Common myeloid progenitor, CD34-positive (primary cell): ENCODE measurements at regions not wholly inside any gene's neighbourhood (a gene's known extent, or its start where the extent isn't known, plus 50 kb on each side); places are given as distances from the start of the nearest gene placed in this dataset.

Experiments
- CTCF ChIA-PET: fragments of 350-600 bp; sonication (Branson Sonifier 250); formaldehyde crosslinking; loops from one replicate; lab custom pipeline; 2021; ENCODE audit warnings: antibody characterized with exemption; lab: Charles Lee
- POLR2A ChIA-PET: fragments of 350-600 bp; sonication (Branson Sonifier 250); formaldehyde crosslinking; loops from one replicate; lab custom pipeline; 2021; ENCODE audit warnings: antibody characterized with exemption; lab: Charles Lee
- DNase-seq, 3 donors: peaks; one replicate each; pipeline versions ENCODE4 v3.0.0 to v3.0.0-alpha.2; 2013
- H3K27ac ChIP-seq, 2 experiments: 1 replicate in 1 of 2; 2 replicates in 1 of 2; pipeline ENCODE4 v1.7.0; 2013; ENCODE audit warnings: inconsistent platforms in 2 of 2, low read length in 2 of 2, mild to moderate bottlenecking in 2 of 2, low read depth in 1 of 2, moderate library complexity in 1 of 2; ENCODE audit not compliant: severe bottlenecking in 2 of 2, insufficient read depth in 1 of 2, poor library complexity in 1 of 2
- H3K27me3 ChIP-seq, 5 experiments: replicated peaks in 2 of 5; 1 replicate in 3 of 5; 2 replicates in 2 of 5; pipeline versions ENCODE4 v1.6.1 to v1.7.0; 2013; ENCODE audit warnings: low read length in 4 of 5, mild to moderate bottlenecking in 2 of 5, moderate library complexity in 2 of 5, inconsistent platforms in 1 of 5; ENCODE audit not compliant: insufficient read depth in 5 of 5, control insufficient read depth in 4 of 5
- H3K36me3 ChIP-seq, 4 experiments: 1 replicate in 2 of 4; 2 replicates in 2 of 4; pipeline versions ENCODE4 v1.6.1 to v1.7.0; 2013; ENCODE audit warnings: low read length in 3 of 4, control low read depth in 1 of 4, mild to moderate bottlenecking in 1 of 4; ENCODE audit not compliant: control insufficient read depth in 4 of 4, insufficient read depth in 4 of 4
- H3K4me1 ChIP-seq, 4 experiments: 1 replicate in 3 of 4; 2 replicates in 1 of 4; pipeline versions ENCODE4 v1.6.1 to v1.7.1; 2013; ENCODE audit warnings: low read length in 3 of 4, mild to moderate bottlenecking in 3 of 4, control low read depth in 1 of 4, inconsistent platforms in 1 of 4, moderate library complexity in 1 of 4; ENCODE audit not compliant: control insufficient read depth in 4 of 4, insufficient read depth in 4 of 4; ENCODE audit errors: control extremely low read depth in 1 of 4
- H3K4me3 ChIP-seq, 7 experiments: 1 replicate in 4 of 7; 2 replicates in 3 of 7; pipeline versions ENCODE4 v1.5.1 to v1.7.0; 2013; ENCODE audit warnings: mild to moderate bottlenecking in 7 of 7, low read length in 6 of 7, moderate library complexity in 6 of 7, inconsistent platforms in 2 of 7, low read depth in 2 of 7, control low read depth in 1 of 7; ENCODE audit not compliant: insufficient read depth in 4 of 7, control insufficient read depth in 1 of 7; ENCODE audit errors: extremely low read depth in 1 of 7
- H3K9me3 ChIP-seq, 5 experiments: 1 replicate in 4 of 5; 2 replicates in 1 of 5; pipeline versions ENCODE4 v1.6.1 to v1.7.1; 2013; ENCODE audit warnings: low read length in 4 of 5, mild to moderate bottlenecking in 2 of 5, inconsistent platforms in 1 of 5, low read depth in 1 of 5, moderate library complexity in 1 of 5; ENCODE audit not compliant: control insufficient read depth in 4 of 5, insufficient read depth in 2 of 5; ENCODE audit errors: control extremely low read depth in 1 of 5
- WGBS: methylation state at CpG from one replicate; pipeline ENCODE4 v1.1.5; 2013; ENCODE audit not compliant: insufficient coverage; 5-methylcytosine and 5-hydroxymethylcytosine counted together

GRCh38 chr14:99058542-99058941 lies 213.5 kb downstream of the BCL11B start:
- WGBS = 97% methylated on average over 6 of the region's 8 CpGs
- ChIA-PET CTCF (no interaction called here), POLR2A (no interaction called here)
- Histone ChIP-seq H3K4me3 (no peak overlapping the region), H3K9me3 (peaks cover 0 to 5% (median 0%) of the 10 kb centered on the region in 5 experiments), H3K27me3 (peaks cover 0 to 5% (median 0%) of the 10 kb centered on the region in 5 experiments), H3K4me1 (no peaks in the 10 kb centered on the region), H3K27ac (no peak overlapping the region), H3K36me3 (no peaks in the 10 kb centered on the region)
- DNase-seq = no peak

DNA sequence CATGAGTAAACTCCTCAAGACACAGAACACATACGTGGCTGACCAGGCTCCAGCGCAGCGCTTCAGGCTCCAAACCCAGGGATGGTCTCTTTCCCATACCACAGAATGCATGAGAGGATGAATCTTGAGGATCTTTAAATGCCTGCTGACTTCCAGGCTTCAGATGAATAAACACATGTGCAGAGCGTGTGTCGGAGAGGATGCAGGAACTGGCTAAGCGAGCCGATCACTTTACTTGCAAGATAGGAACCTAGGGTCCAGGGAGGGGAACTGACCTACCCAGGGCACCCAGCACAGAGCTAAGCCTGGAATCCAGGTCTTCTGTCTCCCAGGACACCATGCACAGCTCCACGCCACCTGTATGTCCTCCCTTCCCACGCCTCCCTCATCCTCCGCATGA lies 209.8 kb downstream of the BCL11B start:
- H3K4me3 ChIP-seq = no peak overlapping the region
- H3K36me3 ChIP-seq = no peaks in the 10 kb centered on the region
- no peak overlapping the region for H3K27ac ChIP-seq
- WGBS = 91% methylated on average over 8 of the region's 10 CpGs
- POLR2A ChIA-PET = no interaction called here
- H3K27me3 ChIP-seq = peaks cover 0 to 5% (median 0%) of the 10 kb centered on the region in 5 experiments
- DNase-seq = no peak
- H3K4me1 ChIP-seq = no peaks in the 10 kb centered on the region
- peaks cover 0 to 6% (median 0%) of the 10 kb centered on the region in 5 experiments for H3K9me3 ChIP-seq
- CTCF ChIA-PET = no interaction called here

GRCh38 chr14:99062772-99063418 lies 209.1 kb downstream of the BCL11B start:
- CTCF ChIA-PET = no interaction called here
- no peak for DNase-seq
- no peaks in the 10 kb centered on the region for H3K36me3 ChIP-seq

GRCh38 chr14:99063620-99064225 lies 208.3 kb downstream of the BCL11B start:
- no peaks in the 10 kb centered on the region for H3K4me1 ChIP-seq
- no peak overlapping the region for H3K4me3 ChIP-seq
- peaks cover 0 to 6% (median 0%) of the 10 kb centered on the region in 5 experiments for H3K9me3 ChIP-seq
- peaks cover 0 to 5% (median 0%) of the 10 kb centered on the region in 5 experiments for H3K27me3 ChIP-seq
- DNase-seq = peak in 1 of 3 donors; percentile 9
- no peaks in the 10 kb centered on the region for H3K36me3 ChIP-seq
- ChIA-PET POLR2A (no interaction called here), CTCF (no interaction called here)
- H3K27ac ChIP-seq = no peak overlapping the region
- WGBS = 86% methylated on average over 7 of the region's 10 CpGs

More at GRCh38 chr14:99062772-99063418, 209.1 kb downstream of the BCL11B start:
- Histone ChIP-seq H3K27me3 (peaks cover 0 to 5% (median 0%) of the 10 kb centered on the region in 5 experiments), H3K9me3 (peaks cover 0 to 6% (median 0%) of the 10 kb centered on the region in 5 experiments), H3K4me1 (no peaks in the 10 kb centered on the region), H3K4me3 (no peak overlapping the region), H3K27ac (no peak overlapping the region)
- POLR2A ChIA-PET = no interaction called here
- 92% methylated on average over 7 of the region's 18 CpGs for WGBS

DNA sequence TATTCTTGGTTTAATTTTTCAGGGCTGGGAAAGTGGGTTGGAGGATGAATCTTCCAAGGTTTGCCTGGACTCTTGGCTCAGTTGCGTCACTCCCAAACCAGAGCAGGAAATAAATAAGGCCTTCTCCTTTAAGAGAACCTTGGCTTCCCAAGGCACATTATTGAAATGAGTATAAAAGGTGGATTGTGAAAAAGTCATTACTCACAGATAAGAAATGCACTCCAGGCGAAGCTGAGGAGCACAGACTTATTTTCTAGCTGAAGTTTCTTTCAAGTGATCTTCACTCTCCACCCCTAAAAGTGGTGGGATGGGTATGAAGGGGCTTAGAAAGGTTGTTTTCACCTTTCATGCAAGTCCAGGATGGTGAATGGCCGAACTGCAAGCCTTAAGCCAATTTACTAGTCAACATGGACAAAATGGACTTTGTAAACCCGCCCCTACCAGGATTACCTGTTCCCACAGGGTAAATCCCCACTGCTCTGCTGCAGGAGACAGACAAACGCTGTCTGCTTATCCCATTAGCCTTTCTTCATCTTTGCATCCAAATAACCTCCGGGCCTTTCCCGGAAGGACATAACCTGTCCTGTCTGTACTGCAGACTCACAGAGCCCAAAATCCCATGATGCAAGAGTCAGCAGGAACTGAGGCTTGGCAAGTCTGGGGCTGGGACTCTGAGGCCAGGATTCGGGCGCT lies 207.6 kb downstream of the BCL11B start:
- H3K4me3 ChIP-seq = no peak overlapping the region

GRCh38 chr14:99065551-99065950 lies 206.4 kb downstream of the BCL11B start:
- Histone ChIP-seq H3K27ac (no peak overlapping the region), H3K27me3 (peaks cover 0 to 5% (median 0%) of the 10 kb centered on the region in 5 experiments), H3K36me3 (no peaks in the 10 kb centered on the region), H3K4me3 (no peak overlapping the region), H3K9me3 (peaks cover 0 to 6% (median 0%) of the 10 kb centered on the region in 5 experiments), H3K4me1 (no peaks in the 10 kb centered on the region)
- ChIA-PET POLR2A (no interaction called here), CTCF (no interaction called here)
- 69% methylated on average over 2 of the region's 3 CpGs for WGBS
- DNase-seq = no peak

More for the DNA sequence above, 207.6 kb downstream of the BCL11B start:
- no peaks in the 10 kb centered on the region for H3K36me3 ChIP-seq
- H3K4me1 ChIP-seq = no peaks in the 10 kb centered on the region
- H3K27me3 ChIP-seq = peaks cover 0 to 5% (median 0%) of the 10 kb centered on the region in 5 experiments
- peaks cover 0 to 6% (median 0%) of the 10 kb centered on the region in 5 experiments for H3K9me3 ChIP-seq
- H3K27ac ChIP-seq = no peak overlapping the region
- 90% methylated on average over 7 of the region's 9 CpGs for WGBS
- no peak for DNase-seq
- ChIA-PET CTCF (no interaction called here), POLR2A (no interaction called here)

DNA sequence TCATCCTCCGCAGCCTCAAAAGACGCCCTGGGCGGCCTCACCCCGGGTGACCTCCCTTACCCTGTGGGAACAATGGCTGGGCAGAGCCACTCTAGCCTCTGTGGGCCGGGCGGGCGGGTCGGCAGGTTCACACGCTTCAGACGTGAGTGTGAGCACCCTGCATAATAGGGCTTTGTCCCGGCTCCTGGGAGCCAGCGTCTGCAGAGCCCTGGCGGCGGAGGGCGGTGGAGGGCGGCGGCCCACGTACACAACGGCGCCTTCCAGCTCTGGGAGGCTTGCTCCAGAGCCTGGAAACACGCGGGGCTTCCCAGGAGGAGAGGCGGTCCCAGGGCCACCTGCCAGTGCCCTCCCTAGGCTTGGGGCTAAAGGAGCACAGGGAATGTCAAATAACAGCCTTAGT lies 205.6 kb downstream of the BCL11B start:
- H3K36me3 ChIP-seq = no peaks in the 10 kb centered on the region
- H3K27ac ChIP-seq = no peak overlapping the region
- CTCF ChIA-PET = no interaction called here
- peaks cover 0 to 5% (median 0%) of the 10 kb centered on the region in 5 experiments for H3K27me3 ChIP-seq
- DNase-seq = no peak
- POLR2A ChIA-PET = no interaction called here
- H3K9me3 ChIP-seq = peaks cover 0 to 6% (median 0%) of the 10 kb centered on the region in 5 experiments
- over 99% methylated on average over 16 of the region's 23 CpGs for WGBS
- H3K4me3 ChIP-seq = no peak overlapping the region
- H3K4me1 ChIP-seq = no peaks in the 10 kb centered on the region
